SK-N-MC (cell line): ENCODE measurements at regions not wholly inside any gene's neighbourhood (a gene's known extent, or its start where the extent isn't known, plus 50 kb on each side); places are given as distances from the start of the nearest gene placed in this dataset.

Experiments
- EZH2 ChIP-seq: fragments of 200-600 bp; sonication (generic); IDR thresholded peaks from one replicate; pipeline ENCODE4 v1.6.1; 2017; ENCODE audit warnings: antibody characterized with exemption
- POLR2AphosphoS5 ChIP-seq: IDR thresholded peaks from 2 replicates; pipeline ENCODE4 v1.6.1; 2012; ENCODE audit warnings: mild to moderate bottlenecking, low read depth, low read length, borderline replicate concordance

DNA sequence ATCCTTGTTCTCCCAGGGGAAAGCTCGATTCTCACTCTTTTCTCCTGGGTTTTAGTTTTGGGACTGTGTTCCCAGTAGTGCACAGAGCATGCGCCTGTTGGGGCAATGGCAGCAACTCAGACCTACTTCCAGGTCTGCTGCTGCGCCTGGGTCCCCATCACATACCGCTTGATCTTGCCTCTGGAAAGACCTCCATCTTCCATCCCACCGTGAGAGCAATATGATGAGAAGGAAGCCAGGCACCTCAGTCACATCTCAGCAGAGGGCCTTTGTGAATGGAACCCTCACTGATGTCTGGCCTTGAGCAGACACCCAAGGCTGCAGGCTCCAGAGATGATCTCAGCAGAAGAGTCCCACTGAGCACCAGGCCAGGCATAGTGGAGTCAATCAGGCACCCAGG lies 176.8 kb upstream of the ZNF507 start:
- no peak for TF ChIP-seq POLR2AphosphoS5
- TF ChIP-seq EZH2: no peak
